DND-41 (cell line): ENCODE measurements at regions not wholly inside any gene's neighbourhood (a gene's known extent, or its start where the extent isn't known, plus 50 kb on each side); places are given as distances from the start of the nearest gene placed in this dataset.

Experiments
- EZH2 ChIP-seq: IDR thresholded peaks from 3 replicates; pipeline ENCODE4 v1.6.1; 2012; ENCODE audit warnings: borderline replicate concordance, low read depth, mild to moderate bottlenecking, moderate library complexity, low read length, inconsistent platforms; ENCODE audit not compliant: severe bottlenecking
- TF ChIP-seq, protein P1 (sequence below): IDR thresholded peaks from 2 replicates; pipeline ENCODE4 v1.5.1; 2012; ENCODE audit warnings: borderline replicate concordance, low read length, moderate library complexity, mild to moderate bottlenecking; ENCODE audit not compliant: poor library complexity, severe bottlenecking; ENCODE audit errors: extremely low read depth

DNA sequence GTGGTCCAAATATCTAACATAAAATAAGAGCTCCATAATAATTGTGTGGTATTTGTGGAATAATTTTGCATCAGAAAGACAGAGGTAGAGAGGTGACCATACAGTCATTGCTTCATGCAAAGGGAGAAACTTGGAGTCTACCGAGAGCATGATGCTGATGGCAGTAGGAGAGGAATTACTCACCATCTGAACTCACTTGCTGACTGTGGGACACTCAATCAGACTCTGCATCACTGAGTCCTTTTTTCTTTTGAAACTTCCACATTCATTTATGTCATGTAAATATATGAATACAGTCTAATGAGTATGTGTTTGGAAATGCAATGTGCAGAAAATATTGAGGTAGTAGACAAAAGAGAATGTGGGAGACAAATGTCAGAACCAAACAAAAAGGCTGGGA is 933.8 kb downstream of the REEP3 start:
- TF ChIP-seq, protein P1, sequence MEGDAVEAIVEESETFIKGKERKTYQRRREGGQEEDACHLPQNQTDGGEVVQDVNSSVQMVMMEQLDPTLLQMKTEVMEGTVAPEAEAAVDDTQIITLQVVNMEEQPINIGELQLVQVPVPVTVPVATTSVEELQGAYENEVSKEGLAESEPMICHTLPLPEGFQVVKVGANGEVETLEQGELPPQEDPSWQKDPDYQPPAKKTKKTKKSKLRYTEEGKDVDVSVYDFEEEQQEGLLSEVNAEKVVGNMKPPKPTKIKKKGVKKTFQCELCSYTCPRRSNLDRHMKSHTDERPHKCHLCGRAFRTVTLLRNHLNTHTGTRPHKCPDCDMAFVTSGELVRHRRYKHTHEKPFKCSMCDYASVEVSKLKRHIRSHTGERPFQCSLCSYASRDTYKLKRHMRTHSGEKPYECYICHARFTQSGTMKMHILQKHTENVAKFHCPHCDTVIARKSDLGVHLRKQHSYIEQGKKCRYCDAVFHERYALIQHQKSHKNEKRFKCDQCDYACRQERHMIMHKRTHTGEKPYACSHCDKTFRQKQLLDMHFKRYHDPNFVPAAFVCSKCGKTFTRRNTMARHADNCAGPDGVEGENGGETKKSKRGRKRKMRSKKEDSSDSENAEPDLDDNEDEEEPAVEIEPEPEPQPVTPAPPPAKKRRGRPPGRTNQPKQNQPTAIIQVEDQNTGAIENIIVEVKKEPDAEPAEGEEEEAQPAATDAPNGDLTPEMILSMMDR = no peak
- no peak for TF ChIP-seq EZH2
